ENCODE measurements at regions not wholly inside any gene's neighbourhood (a gene's known extent, or its start where the extent isn't known, plus 50 kb on each side); places are given as distances from the start of the nearest gene placed in this dataset.

GRCh38 chr15:39498629-39499028 is 82.2 kb upstream of the THBS1 start:
- no peak overlapping the region for H3K4me2 ChIP-seq (ENCODE audit: low read length)
- H3K4me3 ChIP-seq (ENCODE audit: low read depth, low read length), result no peak overlapping the region
- no peak overlapping the region for H2AFZ ChIP-seq (ENCODE audit: insufficient read depth, low read length, poor library complexity)
- no peaks in the 10 kb centered on the region for H3K27me3 ChIP-seq (ENCODE audit: insufficient read depth, low read length)
- H3K79me2 ChIP-seq (ENCODE audit: control insufficient read depth, insufficient read depth, low read length, poor library complexity), result no peaks in the 10 kb centered on the region
- peaks cover 4 to 6% of the 10 kb centered on the region in 2 experiments for H3K4me1 ChIP-seq (ENCODE audit: control insufficient read depth in 1 of 2, insufficient read depth in 2 of 2, low read length in 2 of 2)
- no peak overlapping the region for H3K27ac ChIP-seq (ENCODE audit: low read depth, low read length)
- H3K36me3 ChIP-seq (ENCODE audit: control insufficient read depth in 1 of 2, insufficient read depth in 2 of 2, low read length in 2 of 2), result no peaks in the 10 kb centered on the region
- no peak overlapping the region for H3K23ac ChIP-seq (ENCODE audit: low read length)
- H3K18ac ChIP-seq (ENCODE audit: low read length), result no peak overlapping the region
- WGBS (ENCODE audit: extremely low coverage, insufficient coverage, insufficient read length), result no CpG with 5 or more reads among the region's 4 CpGs
- H4K12ac ChIP-seq (ENCODE audit: low read depth, low read length), result no peak overlapping the region
- H3K4ac ChIP-seq (ENCODE audit: low read depth, low read length), result no peak overlapping the region
- H4K8ac ChIP-seq (ENCODE audit: low read depth, low read length), result no peak overlapping the region
- no peak overlapping the region for H3K14ac ChIP-seq (ENCODE audit: low read length)
- no peak overlapping the region for H2BK12ac ChIP-seq (ENCODE audit: low read length)
- H2AK5ac ChIP-seq (ENCODE audit: low read length), result no peak overlapping the region
- H3K9ac ChIP-seq (ENCODE audit: low read length), result no peak overlapping the region
- peaks cover 2% of the 10 kb centered on the region for H3K79me1 ChIP-seq (ENCODE audit: low read length)
- H3K9me3 ChIP-seq (ENCODE audit: insufficient read depth, low read depth, low read length), result no peaks in the 10 kb centered on the region
- H2BK5ac ChIP-seq (ENCODE audit: low read depth, low read length, poor library complexity), result no peak overlapping the region
- no peak overlapping the region for H2BK120ac ChIP-seq (ENCODE audit: insufficient read depth, low read length, poor library complexity)
- DNase-seq, result peak in 1 of 2 donors; percentile 4
- H4K91ac ChIP-seq (ENCODE audit: low read depth, low read length), result no peak overlapping the region

- Histone ChIP-seq H3K9me3 (ENCODE audit: insufficient read depth, low read depth, low read length) (no peaks in the 10 kb centered on the region), H3K79me1 (ENCODE audit: low read length) (peaks cover 2% of the 10 kb centered on the region), H4K12ac (ENCODE audit: low read depth, low read length) (no peak overlapping the region), H3K79me2 (ENCODE audit: control insufficient read depth, insufficient read depth, low read length, poor library complexity) (no peaks in the 10 kb centered on the region), H2AFZ (ENCODE audit: insufficient read depth, low read length, poor library complexity) (no peak overlapping the region), H3K14ac (ENCODE audit: low read length) (no peak overlapping the region), H3K4me1 (ENCODE audit: control insufficient read depth in 1 of 2, insufficient read depth in 2 of 2, low read length in 2 of 2) (peaks cover 4 to 6% of the 10 kb centered on the region in 2 experiments), H3K36me3 (ENCODE audit: control insufficient read depth in 1 of 2, insufficient read depth in 2 of 2, low read length in 2 of 2) (no peaks in the 10 kb centered on the region), H3K4ac (ENCODE audit: low read depth, low read length) (no peak overlapping the region), H3K23ac (ENCODE audit: low read length) (no peak overlapping the region), H2AK5ac (ENCODE audit: low read length) (no peak overlapping the region), H3K4me2 (ENCODE audit: low read length) (no peak overlapping the region), H3K9ac (ENCODE audit: low read length) (no peak overlapping the region), H2BK5ac (ENCODE audit: low read depth, low read length, poor library complexity) (no peak overlapping the region), H3K27ac (ENCODE audit: low read depth, low read length) (no peak overlapping the region), H2BK12ac (ENCODE audit: low read length) (no peak overlapping the region), H3K18ac (ENCODE audit: low read length) (no peak overlapping the region), H3K27me3 (ENCODE audit: insufficient read depth, low read length) (no peaks in the 10 kb centered on the region), H4K8ac (ENCODE audit: low read depth, low read length) (no peak overlapping the region), H4K91ac (ENCODE audit: low read depth, low read length) (no peak overlapping the region), H3K4me3 (ENCODE audit: low read depth, low read length) (no peak overlapping the region), H2BK120ac (ENCODE audit: insufficient read depth, low read length, poor library complexity) (no peak overlapping the region)
- no peak for DNase-seq
- WGBS (ENCODE audit: extremely low coverage, insufficient coverage, insufficient read length), result no CpG with 5 or more reads among the region's 1 CpG
Measured at GRCh38 chr15:39499042-39499441, 81.8 kb upstream of the THBS1 start.

- Histone ChIP-seq H4K12ac (ENCODE audit: low read depth, low read length) (no peak overlapping the region), H2AFZ (ENCODE audit: insufficient read depth, low read length, poor library complexity) (no peak overlapping the region), H3K14ac (ENCODE audit: low read length) (no peak overlapping the region), H3K9ac (ENCODE audit: low read length) (no peak overlapping the region), H4K8ac (ENCODE audit: low read depth, low read length) (no peak overlapping the region), H2BK120ac (ENCODE audit: insufficient read depth, low read length, poor library complexity) (no peak overlapping the region), H3K79me1 (ENCODE audit: low read length) (peaks cover 2% of the 10 kb centered on the region), H3K9me3 (ENCODE audit: insufficient read depth, low read depth, low read length) (no peaks in the 10 kb centered on the region), H3K4me3 (ENCODE audit: low read depth, low read length) (no peak overlapping the region), H3K4me2 (ENCODE audit: low read length) (no peak overlapping the region), H3K23ac (ENCODE audit: low read length) (no peak overlapping the region), H3K4me1 (ENCODE audit: control insufficient read depth in 1 of 2, insufficient read depth in 2 of 2, low read length in 2 of 2) (peaks cover 4 to 6% of the 10 kb centered on the region in 2 experiments), H3K27ac (ENCODE audit: low read depth, low read length) (no peak overlapping the region), H2BK5ac (ENCODE audit: low read depth, low read length, poor library complexity) (no peak overlapping the region), H2AK5ac (ENCODE audit: low read length) (no peak overlapping the region), H3K18ac (ENCODE audit: low read length) (no peak overlapping the region), H2BK12ac (ENCODE audit: low read length) (no peak overlapping the region), H4K91ac (ENCODE audit: low read depth, low read length) (no peak overlapping the region), H3K79me2 (ENCODE audit: control insufficient read depth, insufficient read depth, low read length, poor library complexity) (no peaks in the 10 kb centered on the region), H3K4ac (ENCODE audit: low read depth, low read length) (no peak overlapping the region), H3K36me3 (ENCODE audit: control insufficient read depth in 1 of 2, insufficient read depth in 2 of 2, low read length in 2 of 2) (no peaks in the 10 kb centered on the region), H3K27me3 (ENCODE audit: insufficient read depth, low read length) (no peaks in the 10 kb centered on the region)
- peak in 1 of 2 donors; percentile 41 for DNase-seq
- WGBS (ENCODE audit: extremely low coverage, insufficient coverage, insufficient read length), result no CpG with 5 or more reads among the region's 4 CpGs
Measured at GRCh38 chr15:39499681-39500080, 81.2 kb upstream of the THBS1 start.

GRCh38 chr15:39501366-39502081 is 79.4 kb upstream of the THBS1 start:
- WGBS (ENCODE audit: extremely low coverage, insufficient coverage, insufficient read length), result no CpG with 5 or more reads among the region's 6 CpGs
- no peak overlapping the region for H2AFZ ChIP-seq (ENCODE audit: insufficient read depth, low read length, poor library complexity)
- no peak overlapping the region for H4K8ac ChIP-seq (ENCODE audit: low read depth, low read length)
- no peak overlapping the region for H2AK5ac ChIP-seq (ENCODE audit: low read length)
- H3K9me3 ChIP-seq (ENCODE audit: insufficient read depth, low read depth, low read length), result no peaks in the 10 kb centered on the region
- H3K36me3 ChIP-seq (ENCODE audit: control insufficient read depth in 1 of 2, insufficient read depth in 2 of 2, low read length in 2 of 2), result no peaks in the 10 kb centered on the region
- H3K79me1 ChIP-seq (ENCODE audit: low read length), result no peaks in the 10 kb centered on the region
- H2BK12ac ChIP-seq (ENCODE audit: low read length), result peak overlapping the region; percentile 11
- H2BK5ac ChIP-seq (ENCODE audit: low read depth, low read length, poor library complexity), result no peak overlapping the region
- no peak overlapping the region for H3K27ac ChIP-seq (ENCODE audit: low read depth, low read length)
- no peak overlapping the region for H3K9ac ChIP-seq (ENCODE audit: low read length)
- no peak overlapping the region for H3K23ac ChIP-seq (ENCODE audit: low read length)
- no peak overlapping the region for H3K4me3 ChIP-seq (ENCODE audit: low read depth, low read length)
- no peaks in the 10 kb centered on the region for H3K79me2 ChIP-seq (ENCODE audit: control insufficient read depth, insufficient read depth, low read length, poor library complexity)
- no peak overlapping the region for H3K4ac ChIP-seq (ENCODE audit: low read depth, low read length)
- H3K27me3 ChIP-seq (ENCODE audit: insufficient read depth, low read length), result no peaks in the 10 kb centered on the region
- H3K4me2 ChIP-seq (ENCODE audit: low read length), result no peak overlapping the region
- H3K4me1 ChIP-seq (ENCODE audit: control insufficient read depth in 1 of 2, insufficient read depth in 2 of 2, low read length in 2 of 2), result peaks cover 0 to 4% of the 10 kb centered on the region in 2 experiments
- H3K14ac ChIP-seq (ENCODE audit: low read length), result no peak overlapping the region
- no peak overlapping the region for H3K18ac ChIP-seq (ENCODE audit: low read length)
- H2BK120ac ChIP-seq (ENCODE audit: insufficient read depth, low read length, poor library complexity), result no peak overlapping the region
- no peak overlapping the region for H4K12ac ChIP-seq (ENCODE audit: low read depth, low read length)
- H4K91ac ChIP-seq (ENCODE audit: low read depth, low read length), result no peak overlapping the region
- no peak for DNase-seq

All from trophoblast cell (in vitro differentiated cells and primary cell).